ENCODE measurements at regions not wholly inside any gene's neighbourhood (a gene's known extent, or its start where the extent isn't known, plus 50 kb on each side); places are given as distances from the start of the nearest gene placed in this dataset.

GRCh38 chrY:8599141-8599540 lies 738.1 kb upstream of the TSPY4 start:
- ChIA-PET POLR2A (no interaction called here), CTCF (no interaction called here)
- Mint-ChIP-seq H3K36me3 (ENCODE audit: low read depth) (no peaks in the 10 kb centered on the region), H3K4me3 (no peak overlapping the region), H3K27me3 (no peaks in the 10 kb centered on the region), H3K9me3 (no peaks in the 10 kb centered on the region), H3K4me1 (no peaks in the 10 kb centered on the region), H3K27ac (no peak overlapping the region)
- DNase-seq = no peak

- Mint-ChIP-seq H3K4me1 (no peaks in the 10 kb centered on the region), H3K27ac (no peak overlapping the region), H3K36me3 (ENCODE audit: low read depth) (no peaks in the 10 kb centered on the region), H3K4me3 (no peak overlapping the region), H3K27me3 (no peaks in the 10 kb centered on the region), H3K9me3 (no peaks in the 10 kb centered on the region)
- CTCF ChIA-PET = no interaction called here
- POLR2A ChIA-PET = no interaction called here
- DNase-seq = no peak
Measured at GRCh38 chrY:8610620-8611019, 726.6 kb upstream of the TSPY4 start.

GRCh38 chrY:8611815-8612214 lies 725.4 kb upstream of the TSPY4 start:
- Mint-ChIP-seq H3K9me3 (no peaks in the 10 kb centered on the region), H3K4me3 (no peak overlapping the region), H3K27me3 (no peaks in the 10 kb centered on the region), H3K36me3 (ENCODE audit: low read depth) (no peaks in the 10 kb centered on the region), H3K27ac (no peak overlapping the region), H3K4me1 (no peaks in the 10 kb centered on the region)
- POLR2A ChIA-PET = no interaction called here
- no peak for DNase-seq
- CTCF ChIA-PET = no interaction called here

- CTCF ChIA-PET = no interaction called here
- no peaks in the 10 kb centered on the region for H3K4me1 Mint-ChIP-seq
- POLR2A ChIA-PET = no interaction called here
- DNase-seq = no peak
- no peak overlapping the region for H3K27ac Mint-ChIP-seq
- H3K9me3 Mint-ChIP-seq = no peaks in the 10 kb centered on the region
- H3K36me3 Mint-ChIP-seq (ENCODE audit: low read depth) = no peaks in the 10 kb centered on the region
- H3K4me3 Mint-ChIP-seq = no peak overlapping the region
- no peaks in the 10 kb centered on the region for H3K27me3 Mint-ChIP-seq
Measured at GRCh38 chrY:8618302-8618701, 719.0 kb upstream of the TSPY4 start.

- POLR2A ChIA-PET = no interaction called here
- CTCF ChIA-PET = no interaction called here
- no peak for DNase-seq
- Mint-ChIP-seq H3K4me1 (no peaks in the 10 kb centered on the region), H3K36me3 (ENCODE audit: low read depth) (no peaks in the 10 kb centered on the region), H3K27ac (no peak overlapping the region), H3K9me3 (no peaks in the 10 kb centered on the region), H3K4me3 (no peak overlapping the region), H3K27me3 (no peaks in the 10 kb centered on the region)
Measured at GRCh38 chrY:8622156-8622555, 715.1 kb upstream of the TSPY4 start.

- Mint-ChIP-seq H3K9me3 (no peaks in the 10 kb centered on the region), H3K4me1 (no peaks in the 10 kb centered on the region), H3K27ac (no peak overlapping the region), H3K27me3 (no peaks in the 10 kb centered on the region), H3K36me3 (ENCODE audit: low read depth) (no peaks in the 10 kb centered on the region), H3K4me3 (no peak overlapping the region)
- ChIA-PET CTCF (no interaction called here), POLR2A (no interaction called here)
- DNase-seq = no peak
Measured at GRCh38 chrY:8622856-8623255, 714.4 kb upstream of the TSPY4 start.

- Mint-ChIP-seq H3K27ac (no peak overlapping the region), H3K4me1 (no peaks in the 10 kb centered on the region), H3K9me3 (no peaks in the 10 kb centered on the region), H3K36me3 (ENCODE audit: low read depth) (no peaks in the 10 kb centered on the region), H3K27me3 (no peaks in the 10 kb centered on the region), H3K4me3 (no peak overlapping the region)
- ChIA-PET POLR2A (no interaction called here), CTCF (no interaction called here)
- DNase-seq = no peak
Measured at GRCh38 chrY:8629636-8630035, 707.6 kb upstream of the TSPY4 start.

- no peaks in the 10 kb centered on the region for H3K4me1 Mint-ChIP-seq
- no peak overlapping the region for H3K4me3 Mint-ChIP-seq
- H3K36me3 Mint-ChIP-seq (ENCODE audit: low read depth) = no peaks in the 10 kb centered on the region
- POLR2A ChIA-PET = no interaction called here
- H3K27ac Mint-ChIP-seq = no peak overlapping the region
- H3K27me3 Mint-ChIP-seq = no peaks in the 10 kb centered on the region
- no peaks in the 10 kb centered on the region for H3K9me3 Mint-ChIP-seq
- CTCF ChIA-PET = no interaction called here
- no peak for DNase-seq
Measured at GRCh38 chrY:8638111-8638510, 699.2 kb upstream of the TSPY4 start.

GRCh38 chrY:8644926-8645325 lies 692.3 kb upstream of the TSPY4 start:
- no peak for DNase-seq
- Mint-ChIP-seq H3K4me1 (no peaks in the 10 kb centered on the region), H3K36me3 (ENCODE audit: low read depth) (no peaks in the 10 kb centered on the region), H3K9me3 (no peaks in the 10 kb centered on the region), H3K27ac (no peak overlapping the region), H3K27me3 (no peaks in the 10 kb centered on the region), H3K4me3 (no peak overlapping the region)
- ChIA-PET POLR2A (no interaction called here), CTCF (no interaction called here)

GRCh38 chrY:8652445-8652844 lies 684.8 kb upstream of the TSPY4 start:
- Mint-ChIP-seq H3K36me3 (ENCODE audit: low read depth) (no peaks in the 10 kb centered on the region), H3K27me3 (no peaks in the 10 kb centered on the region), H3K4me3 (no peak overlapping the region), H3K4me1 (no peaks in the 10 kb centered on the region), H3K9me3 (no peaks in the 10 kb centered on the region), H3K27ac (no peak overlapping the region)
- ChIA-PET POLR2A (no interaction called here), CTCF (no interaction called here)
- no peak for DNase-seq

GRCh38 chrY:8655017-8655416 lies 682.2 kb upstream of the TSPY4 start:
- Mint-ChIP-seq H3K9me3 (no peaks in the 10 kb centered on the region), H3K27ac (no peak overlapping the region)

GRCh38 chrY:8656101-8656500 lies 681.2 kb upstream of the TSPY4 start:
- POLR2A ChIA-PET = no interaction called here
- CTCF ChIA-PET = no interaction called here
- Mint-ChIP-seq H3K36me3 (ENCODE audit: low read depth) (no peaks in the 10 kb centered on the region), H3K4me1 (no peaks in the 10 kb centered on the region), H3K9me3 (no peaks in the 10 kb centered on the region), H3K27ac (no peak overlapping the region), H3K4me3 (no peak overlapping the region), H3K27me3 (no peaks in the 10 kb centered on the region)
- DNase-seq = no peak

More at GRCh38 chrY:8655017-8655416, 682.2 kb upstream of the TSPY4 start:
- Mint-ChIP-seq H3K36me3 (ENCODE audit: low read depth) (no peaks in the 10 kb centered on the region), H3K4me1 (no peaks in the 10 kb centered on the region), H3K4me3 (no peak overlapping the region), H3K27me3 (no peaks in the 10 kb centered on the region)
- no peak for DNase-seq
- CTCF ChIA-PET = no interaction called here
- POLR2A ChIA-PET = no interaction called here

- Mint-ChIP-seq H3K4me1 (no peaks in the 10 kb centered on the region), H3K4me3 (no peak overlapping the region), H3K27me3 (no peaks in the 10 kb centered on the region), H3K27ac (no peak overlapping the region), H3K36me3 (ENCODE audit: low read depth) (no peaks in the 10 kb centered on the region), H3K9me3 (no peaks in the 10 kb centered on the region)
- ChIA-PET CTCF (no interaction called here), POLR2A (no interaction called here)
- no peak for DNase-seq
Measured at GRCh38 chrY:8656515-8656914, 680.7 kb upstream of the TSPY4 start.

- no peaks in the 10 kb centered on the region for H3K4me1 Mint-ChIP-seq
- CTCF ChIA-PET = no interaction called here
Measured at GRCh38 chrY:8659721-8660120, 677.5 kb upstream of the TSPY4 start.

GRCh38 chrY:8673896-8674295 lies 663.4 kb upstream of the TSPY4 start:
- Mint-ChIP-seq H3K27ac (no peak overlapping the region), H3K4me3 (no peak overlapping the region), H3K9me3 (no peaks in the 10 kb centered on the region), H3K4me1 (no peaks in the 10 kb centered on the region), H3K36me3 (ENCODE audit: low read depth) (no peaks in the 10 kb centered on the region), H3K27me3 (no peaks in the 10 kb centered on the region)
- CTCF ChIA-PET = no interaction called here
- POLR2A ChIA-PET = no interaction called here
- DNase-seq = no peak

More at GRCh38 chrY:8659721-8660120, 677.5 kb upstream of the TSPY4 start:
- no peak for DNase-seq
- no peaks in the 10 kb centered on the region for H3K36me3 Mint-ChIP-seq (ENCODE audit: low read depth)
- no peaks in the 10 kb centered on the region for H3K27me3 Mint-ChIP-seq
- no peak overlapping the region for H3K27ac Mint-ChIP-seq
- H3K9me3 Mint-ChIP-seq = no peaks in the 10 kb centered on the region
- H3K4me3 Mint-ChIP-seq = no peak overlapping the region
- POLR2A ChIA-PET = no interaction called here

Data from activated CD4-positive, alpha-beta memory T cell treated with anti-CD3 and anti-CD28 coated beads, Interleukin-2, amount 10 ng/mL, durations not matched to agents 7 days and 5 days (primary cell).